ENCODE measurements at regions not wholly inside any gene's neighbourhood (a gene's known extent, or its start where the extent isn't known, plus 50 kb on each side); places are given as distances from the start of the nearest gene placed in this dataset.

- ATAC-seq, result no peak
- TF ChIP-seq TSHZ2 (CRISPR knock-in tag; IDR thresholded peaks at IDR 0.05) (no peak), CREB5 (CRISPR knock-in tag; IDR thresholded peaks at IDR 0.05; ENCODE audit: low read depth) (no peak), ZNF70 (CRISPR knock-in tag; IDR thresholded peaks at IDR 0.05) (no peak), TCF4 (CRISPR knock-in tag; IDR thresholded peaks at IDR 0.05; ENCODE audit: borderline replicate concordance) (no peak), ZC3H10 (CRISPR knock-in tag; IDR thresholded peaks at IDR 0.05) (no peak), SNAI2 (CRISPR knock-in tag; IDR thresholded peaks at IDR 0.05) (no peak), ZFP30 (CRISPR knock-in tag; IDR thresholded peaks at IDR 0.05) (no peak), OSR1 (CRISPR knock-in tag; IDR thresholded peaks at IDR 0.05) (no peak)
Observed at GRCh38 chr3:43214616-43215015, 71.7 kb upstream of the SNRK start.

- no peak for ATAC-seq
- TF ChIP-seq TSHZ2 (CRISPR knock-in tag; IDR thresholded peaks at IDR 0.05) (no peak), ARNTL (CRISPR knock-in tag; IDR thresholded peaks at IDR 0.05; ENCODE audit: borderline replicate concordance, low read depth) (no peak), GLIS3 (CRISPR knock-in tag; IDR thresholded peaks at IDR 0.05) (no peak), ZNF70 (CRISPR knock-in tag; IDR thresholded peaks at IDR 0.05) (no peak), ISL1 (CRISPR knock-in tag; IDR thresholded peaks at IDR 0.05) (no peak), CREB5 (CRISPR knock-in tag; IDR thresholded peaks at IDR 0.05; ENCODE audit: low read depth) (no peak), ZC3H10 (CRISPR knock-in tag; IDR thresholded peaks at IDR 0.05) (no peak), TCF4 (CRISPR knock-in tag; IDR thresholded peaks at IDR 0.05; ENCODE audit: borderline replicate concordance) (no peak), BACH2 (CRISPR knock-in tag; IDR thresholded peaks at IDR 0.05; ENCODE audit: borderline replicate concordance) (no peak), ZNF8 (CRISPR knock-in tag; IDR thresholded peaks at IDR 0.05) (no peak), TOX (CRISPR knock-in tag; IDR thresholded peaks at IDR 0.05; ENCODE audit: borderline replicate concordance) (no peak), PATZ1 (CRISPR knock-in tag; IDR thresholded peaks at IDR 0.05; ENCODE audit: borderline replicate concordance) (no peak), ZFP30 (CRISPR knock-in tag; IDR thresholded peaks at IDR 0.05) (no peak), SNAI2 (CRISPR knock-in tag; IDR thresholded peaks at IDR 0.05) (no peak), OSR1 (CRISPR knock-in tag; IDR thresholded peaks at IDR 0.05) (no peak), RARB (CRISPR knock-in tag; IDR thresholded peaks at IDR 0.05) (no peak), CSDC2 (CRISPR knock-in tag; IDR thresholded peaks at IDR 0.05) (no peak), ZFP3 (CRISPR knock-in tag; IDR thresholded peaks at IDR 0.05) (no peak), ESRRG (CRISPR knock-in tag; IDR thresholded peaks at IDR 0.05) (no peak)
Observed at GRCh38 chr3:43213631-43214030, 72.7 kb upstream of the SNRK start.

- TF ChIP-seq ZNF70 (CRISPR knock-in tag; IDR thresholded peaks at IDR 0.05) (no peak), PPARA (CRISPR knock-in tag; IDR thresholded peaks at IDR 0.05; ENCODE audit: borderline replicate concordance) (no peak), ZNF8 (CRISPR knock-in tag; IDR thresholded peaks at IDR 0.05) (no peak), CSDC2 (CRISPR knock-in tag; IDR thresholded peaks at IDR 0.05) (no peak), TSHZ2 (CRISPR knock-in tag; IDR thresholded peaks at IDR 0.05) (no peak), ARNTL (CRISPR knock-in tag; IDR thresholded peaks at IDR 0.05; ENCODE audit: borderline replicate concordance, low read depth) (no peak), BACH2 (CRISPR knock-in tag; IDR thresholded peaks at IDR 0.05; ENCODE audit: borderline replicate concordance) (no peak)
- no peak for ATAC-seq
Observed at GRCh38 chr3:43212914-43213611, 73.3 kb upstream of the SNRK start.
